ENCODE measurements at regions not wholly inside any gene's neighbourhood (a gene's known extent, or its start where the extent isn't known, plus 50 kb on each side); places are given as distances from the start of the nearest gene placed in this dataset.

DNA sequence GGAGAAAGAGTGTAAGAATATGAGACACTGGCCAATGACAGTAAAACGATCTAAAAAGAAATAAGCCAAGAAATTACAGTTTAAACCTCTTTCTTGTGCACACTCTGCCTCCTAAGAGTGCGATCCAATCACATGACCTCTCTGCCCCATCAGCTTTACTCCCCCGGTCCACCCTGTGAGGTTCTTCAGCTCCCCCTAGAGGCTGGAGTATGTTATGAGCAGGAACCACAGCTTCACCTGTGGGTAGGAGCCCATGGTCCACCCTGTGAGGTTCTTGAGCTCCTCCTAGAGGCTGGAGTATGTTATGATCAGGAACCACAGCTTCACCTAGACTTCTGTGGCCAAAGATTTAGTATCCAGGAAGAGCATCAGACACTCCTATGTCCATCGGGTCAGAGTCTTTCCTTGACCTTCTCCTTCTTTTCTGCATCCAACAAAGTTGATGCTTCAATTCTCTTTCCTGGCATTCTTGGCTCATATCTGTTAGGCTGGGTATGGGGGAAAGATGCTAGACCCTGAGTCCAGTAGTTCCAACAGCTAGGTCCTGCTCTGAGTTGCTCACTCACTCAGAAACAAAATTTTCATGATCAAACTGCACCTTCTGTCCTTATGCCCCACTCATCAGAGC, 164.0 kb downstream of the MINAR1 start:
- peak; percentile 91 for DNase-seq (ENCODE audit: low read depth)
- TF ChIP-seq, protein P1, sequence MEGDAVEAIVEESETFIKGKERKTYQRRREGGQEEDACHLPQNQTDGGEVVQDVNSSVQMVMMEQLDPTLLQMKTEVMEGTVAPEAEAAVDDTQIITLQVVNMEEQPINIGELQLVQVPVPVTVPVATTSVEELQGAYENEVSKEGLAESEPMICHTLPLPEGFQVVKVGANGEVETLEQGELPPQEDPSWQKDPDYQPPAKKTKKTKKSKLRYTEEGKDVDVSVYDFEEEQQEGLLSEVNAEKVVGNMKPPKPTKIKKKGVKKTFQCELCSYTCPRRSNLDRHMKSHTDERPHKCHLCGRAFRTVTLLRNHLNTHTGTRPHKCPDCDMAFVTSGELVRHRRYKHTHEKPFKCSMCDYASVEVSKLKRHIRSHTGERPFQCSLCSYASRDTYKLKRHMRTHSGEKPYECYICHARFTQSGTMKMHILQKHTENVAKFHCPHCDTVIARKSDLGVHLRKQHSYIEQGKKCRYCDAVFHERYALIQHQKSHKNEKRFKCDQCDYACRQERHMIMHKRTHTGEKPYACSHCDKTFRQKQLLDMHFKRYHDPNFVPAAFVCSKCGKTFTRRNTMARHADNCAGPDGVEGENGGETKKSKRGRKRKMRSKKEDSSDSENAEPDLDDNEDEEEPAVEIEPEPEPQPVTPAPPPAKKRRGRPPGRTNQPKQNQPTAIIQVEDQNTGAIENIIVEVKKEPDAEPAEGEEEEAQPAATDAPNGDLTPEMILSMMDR (IDR thresholded peaks at IDR 0.05; ENCODE audit: low read depth, low read length), result peak; percentile 100
- TF ChIP-seq, protein P2, sequence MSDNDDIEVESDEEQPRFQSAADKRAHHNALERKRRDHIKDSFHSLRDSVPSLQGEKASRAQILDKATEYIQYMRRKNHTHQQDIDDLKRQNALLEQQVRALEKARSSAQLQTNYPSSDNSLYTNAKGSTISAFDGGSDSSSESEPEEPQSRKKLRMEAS (IDR thresholded peaks at IDR 0.05; ENCODE audit: low read depth, low read length), result peak; percentile 83
- peak; percentile 57; the same call in 1 of the 2 replicates for TF ChIP-seq MYC (IDR thresholded peaks at IDR 0.05; ENCODE audit: low read depth, low read length)
- TF ChIP-seq POLR2A (IDR thresholded peaks at IDR 0.05; ENCODE audit: extremely low read depth, insufficient read length), result no peak

DNA sequence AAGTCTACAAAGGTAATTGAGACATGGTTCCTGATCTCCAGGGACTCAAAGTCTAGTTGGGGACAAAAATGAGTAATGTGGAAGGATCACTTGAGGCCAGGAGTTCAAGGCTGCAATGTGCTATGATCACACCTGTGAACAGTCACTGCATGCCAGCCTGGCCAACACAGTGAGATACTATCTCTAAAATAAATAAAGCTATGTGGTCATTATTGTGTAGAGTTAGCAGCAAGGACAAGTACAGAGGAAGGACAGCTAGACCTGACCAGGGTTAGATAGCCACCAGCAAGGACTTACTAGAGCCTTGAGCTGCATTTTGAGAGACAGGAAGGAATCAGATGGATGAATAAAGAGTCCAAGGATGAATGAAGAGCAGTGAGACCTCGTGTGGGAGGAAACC, 166.5 kb downstream of the MINAR1 start:
- TF ChIP-seq MYC (IDR thresholded peaks at IDR 0.05; ENCODE audit: low read depth, low read length), result no peak
- TF ChIP-seq, protein P1 (IDR thresholded peaks at IDR 0.05; ENCODE audit: low read depth, low read length), result no peak
- no peak for TF ChIP-seq POLR2A (IDR thresholded peaks at IDR 0.05; ENCODE audit: extremely low read depth, insufficient read length)
- DNase-seq (ENCODE audit: low read depth), result no peak
- no peak overlapping the region for H3K4me3 ChIP-seq (ENCODE audit: low read depth, low read length)

More for the DNA sequence above, 164.0 kb downstream of the MINAR1 start:
- H3K4me3 ChIP-seq (ENCODE audit: low read depth, low read length), result no peak overlapping the region

DNA sequence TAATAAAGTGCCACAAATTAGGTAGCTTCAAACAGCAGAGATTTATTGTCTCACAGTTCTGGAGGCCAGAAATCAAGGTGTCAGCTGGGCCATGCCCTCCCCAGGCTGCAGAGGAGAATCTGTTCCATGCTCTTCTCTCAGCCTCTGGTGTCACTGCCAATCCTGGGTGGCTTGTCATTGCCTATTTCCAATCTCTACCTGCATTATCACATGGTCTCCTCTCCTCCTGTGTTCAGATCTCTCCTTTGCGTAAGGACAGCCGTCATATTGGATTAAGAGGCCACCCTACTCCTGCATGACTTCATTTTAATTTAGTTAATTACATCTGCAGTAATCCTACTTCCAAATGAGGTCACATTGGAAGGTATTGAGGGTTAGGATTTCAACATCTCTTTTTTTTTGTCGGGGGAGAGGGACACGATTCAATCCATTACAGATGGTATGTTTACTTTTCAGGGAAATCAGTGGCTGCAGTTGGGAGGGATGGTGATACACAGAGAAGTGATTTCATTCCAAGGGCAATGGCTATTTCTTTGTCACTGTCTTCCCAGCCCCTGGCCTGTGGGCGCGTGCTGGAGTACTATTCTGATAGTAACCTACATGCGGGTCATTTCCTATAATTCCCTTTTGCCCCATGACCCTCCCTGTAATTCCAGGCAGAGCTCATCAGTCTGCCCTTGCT, 169.4 kb downstream of the MINAR1 start:
- TF ChIP-seq POLR2A (IDR thresholded peaks at IDR 0.05; ENCODE audit: extremely low read depth, insufficient read length) (no peak), MYC (IDR thresholded peaks at IDR 0.05; ENCODE audit: low read depth, low read length) (no peak)
- TF ChIP-seq, protein P1 (IDR thresholded peaks at IDR 0.05; ENCODE audit: low read depth, low read length), result no peak
- TF ChIP-seq, protein P2 (IDR thresholded peaks at IDR 0.05; ENCODE audit: low read depth, low read length), result no peak
- H3K4me3 ChIP-seq (ENCODE audit: low read depth, low read length), result no peak overlapping the region
- no peak for DNase-seq (ENCODE audit: low read depth)

DNA sequence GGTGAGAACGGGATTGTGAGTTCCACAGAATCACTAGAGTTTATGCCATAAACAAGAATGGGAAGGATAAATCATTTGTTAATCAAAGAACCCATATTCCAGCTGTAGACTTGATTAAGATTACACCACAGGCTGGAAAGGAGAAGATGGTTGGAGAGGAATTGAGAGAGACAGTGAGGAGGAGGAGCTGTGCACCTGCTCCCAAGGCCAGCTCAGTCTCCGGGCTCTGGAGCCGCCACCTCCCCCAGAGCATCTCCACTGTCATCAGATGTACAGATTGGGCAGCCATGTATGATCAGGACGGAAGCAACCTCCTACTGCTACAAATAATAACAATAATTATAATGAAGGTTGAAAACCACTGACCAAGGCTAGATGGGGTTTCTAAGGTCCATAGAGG, 170.0 kb downstream of the MINAR1 start:
- H3K4me3 ChIP-seq (ENCODE audit: low read depth, low read length), result no peak overlapping the region
- no peak for DNase-seq (ENCODE audit: low read depth)
- TF ChIP-seq, protein P2 (IDR thresholded peaks at IDR 0.05; ENCODE audit: low read depth, low read length), result no peak
- TF ChIP-seq, protein P1 (IDR thresholded peaks at IDR 0.05; ENCODE audit: low read depth, low read length), result no peak
- TF ChIP-seq POLR2A (IDR thresholded peaks at IDR 0.05; ENCODE audit: extremely low read depth, insufficient read length) (no peak), MYC (IDR thresholded peaks at IDR 0.05; ENCODE audit: low read depth, low read length) (no peak)

DNA sequence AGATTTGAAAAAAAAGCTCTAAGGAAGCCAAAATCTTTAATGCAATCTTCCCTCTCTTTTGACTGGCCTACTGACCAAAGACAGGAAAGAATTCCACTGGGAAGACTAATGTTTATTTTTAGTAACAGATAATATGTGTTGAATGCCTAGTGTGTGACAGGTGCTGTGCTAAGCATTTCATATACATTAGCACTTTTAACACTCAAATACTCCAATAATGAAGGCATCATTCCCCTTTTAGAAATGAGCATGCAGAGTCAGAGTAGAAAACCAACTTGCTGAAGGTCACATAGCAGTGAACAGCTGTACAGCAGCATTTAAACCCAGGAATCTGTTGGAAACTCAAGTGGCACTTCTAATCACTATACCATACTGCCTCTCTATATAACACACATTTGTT, 170.6 kb downstream of the MINAR1 start:
- TF ChIP-seq, protein P1 (IDR thresholded peaks at IDR 0.05; ENCODE audit: low read depth, low read length), result no peak
- TF ChIP-seq MYC (IDR thresholded peaks at IDR 0.05; ENCODE audit: low read depth, low read length), result no peak
- TF ChIP-seq, protein P2 (IDR thresholded peaks at IDR 0.05; ENCODE audit: low read depth, low read length), result no peak
- no peak for TF ChIP-seq POLR2A (IDR thresholded peaks at IDR 0.05; ENCODE audit: extremely low read depth, insufficient read length)
- no peak overlapping the region for H3K4me3 ChIP-seq (ENCODE audit: low read depth, low read length)
- no peak for DNase-seq (ENCODE audit: low read depth)
